GM21381 (cell line): ENCODE measurements at regions not wholly inside any gene's neighbourhood (a gene's known extent, or its start where the extent isn't known, plus 50 kb on each side); places are given as distances from the start of the nearest gene placed in this dataset.

ENCODE experiments used
- ATAC-seq: cut with Tn5 transposase; IDR thresholded peaks from one replicate; pipeline ENCODE4 v1.9.1; 2021; ENCODE audit warnings: mild to moderate bottlenecking, moderate library complexity; ENCODE audit not compliant: unreplicated experiment

GRCh38 chr4:173932701-173933100 lies 350.8 kb downstream of the FBXO8 start:
- no peak for ATAC-seq

GRCh38 chr4:173930329-173930967 lies 353.0 kb downstream of the FBXO8 start:
- no peak for ATAC-seq

GRCh38 chr4:173929921-173930320 lies 353.5 kb downstream of the FBXO8 start:
- no peak for ATAC-seq

GRCh38 chr4:173924561-173924960 lies 358.9 kb downstream of the FBXO8 start:
- peak; percentile 75 for ATAC-seq

- no peak for ATAC-seq
Observed at GRCh38 chr4:173919861-173920260, 363.6 kb downstream of the FBXO8 start.

GRCh38 chr4:173919196-173919595 lies 364.3 kb downstream of the FBXO8 start:
- no peak for ATAC-seq

- ATAC-seq, result no peak
Observed at GRCh38 chr4:173917255-173917960, 366.1 kb downstream of the FBXO8 start.

- ATAC-seq, result no peak
Observed at GRCh38 chr4:173913496-173913895, 370.0 kb downstream of the FBXO8 start.

GRCh38 chr4:173912384-173912783 lies 371.1 kb downstream of the FBXO8 start:
- ATAC-seq, result no peak

GRCh38 chr4:173910891-173911290 lies 372.6 kb downstream of the FBXO8 start:
- no peak for ATAC-seq

- ATAC-seq, result no peak
Observed at GRCh38 chr4:173909294-173909693, 374.2 kb downstream of the FBXO8 start.

GRCh38 chr4:173899813-173900212 lies 369.8 kb upstream of the HAND2 start:
- ATAC-seq, result no peak

- no peak for ATAC-seq
Observed at GRCh38 chr4:173891072-173891471, 361.0 kb upstream of the HAND2 start.

- no peak for ATAC-seq
Observed at GRCh38 chr4:173883821-173884220, 353.8 kb upstream of the HAND2 start.

GRCh38 chr4:173880897-173881296 lies 350.9 kb upstream of the HAND2 start:
- ATAC-seq, result no peak

GRCh38 chr4:173879509-173879908 lies 349.5 kb upstream of the HAND2 start:
- ATAC-seq, result no peak

- ATAC-seq, result no peak
Observed at GRCh38 chr4:173878701-173879100, 348.7 kb upstream of the HAND2 start.

GRCh38 chr4:173871643-173872042 lies 341.6 kb upstream of the HAND2 start:
- no peak for ATAC-seq

GRCh38 chr4:173866322-173867026 lies 336.4 kb upstream of the HAND2 start:
- no peak for ATAC-seq

GRCh38 chr4:173862754-173863153 lies 332.7 kb upstream of the HAND2 start:
- ATAC-seq, result no peak

GRCh38 chr4:173860094-173860493 lies 330.1 kb upstream of the HAND2 start:
- no peak for ATAC-seq

GRCh38 chr4:173859091-173859713 lies 329.2 kb upstream of the HAND2 start:
- ATAC-seq, result no peak
